Vagina (tissue), 2 donors: ENCODE measurements at regions not wholly inside any gene's neighbourhood (a gene's known extent, or its start where the extent isn't known, plus 50 kb on each side); places are given as distances from the start of the nearest gene placed in this dataset.

Experiments used
- CTCF ChIP-seq, 3 experiments: fragments of 450-650 bp in 2 of 3; fragments of 200-600 bp in 1 of 3; sonication (generic) in 1 of 3; IDR thresholded peaks; one replicate each; pipeline ENCODE4 v1.5.1; 2017 to 2019; ENCODE audit warnings: antibody characterized with exemption in 3 of 3, mild to moderate bottlenecking in 2 of 3, moderate library complexity in 2 of 3
- POLR2A ChIP-seq, 2 donors: fragments of 450-650 bp; IDR thresholded peaks; one replicate each; pipeline ENCODE4 v1.6.1; 2017; ENCODE audit warnings: antibody characterized with exemption in 2 of 2, mild to moderate bottlenecking in 2 of 2, moderate library complexity in 2 of 2
- POLR2AphosphoS5 ChIP-seq, 2 donors: sonication (generic); formaldehyde crosslinking; IDR thresholded peaks; one replicate each; pipeline ENCODE4 v1.9.0; 2017; ENCODE audit warnings: antibody characterized with exemption in 2 of 2, mild to moderate bottlenecking in 2 of 2, low read depth in 1 of 2; ENCODE audit not compliant: insufficient read depth in 1 of 2

GRCh38 chr12:83665634-83666218 lies 979.0 kb downstream of the TMTC2 start:
- no peak for TF ChIP-seq CTCF (IDR thresholded peaks at IDR 0.05)
- no peak for TF ChIP-seq POLR2AphosphoS5 (IDR thresholded peaks at IDR 0.05; ENCODE audit: insufficient read depth in 1 of 2, low read depth in 1 of 2)
- no peak for TF ChIP-seq POLR2A (IDR thresholded peaks at IDR 0.05)
